ENCODE measurements at regions not wholly inside any gene's neighbourhood (a gene's known extent, or its start where the extent isn't known, plus 50 kb on each side); places are given as distances from the start of the nearest gene placed in this dataset.
"Not testable (repeated sequence)": the region's sequence is repeated elsewhere in the genome, so short reads cannot be mapped to it uniquely, and the experiment has no call there.

- no peak for DNase-seq
These were observed 1197.6 kb downstream of the FAM133A start for GRCh38 chrX:94871640-94872039.

GRCh38 chrX:94901849-94902248 lies 1227.8 kb downstream of the FAM133A start:
- no peak for DNase-seq

DNA sequence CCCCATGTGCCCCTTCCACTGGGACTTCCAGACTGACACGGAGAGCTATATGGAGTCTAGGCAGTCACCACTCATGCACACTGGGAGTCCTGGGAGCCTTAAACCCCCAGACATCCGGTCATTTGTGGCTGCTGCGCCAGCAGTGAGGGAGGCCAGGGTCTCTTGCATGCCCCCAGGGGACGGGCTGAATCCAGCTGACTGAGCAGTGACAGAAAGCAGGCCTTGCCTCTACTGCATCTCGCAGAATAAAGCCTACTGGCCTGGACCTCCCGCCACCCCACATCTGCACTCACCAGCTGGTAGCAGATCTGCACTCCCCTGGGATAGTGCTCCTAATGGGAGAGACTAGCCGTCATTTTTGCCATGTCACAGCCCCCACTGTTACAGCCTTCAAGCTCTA lies 1234.2 kb downstream of the FAM133A start:
- no peak for DNase-seq

DNA sequence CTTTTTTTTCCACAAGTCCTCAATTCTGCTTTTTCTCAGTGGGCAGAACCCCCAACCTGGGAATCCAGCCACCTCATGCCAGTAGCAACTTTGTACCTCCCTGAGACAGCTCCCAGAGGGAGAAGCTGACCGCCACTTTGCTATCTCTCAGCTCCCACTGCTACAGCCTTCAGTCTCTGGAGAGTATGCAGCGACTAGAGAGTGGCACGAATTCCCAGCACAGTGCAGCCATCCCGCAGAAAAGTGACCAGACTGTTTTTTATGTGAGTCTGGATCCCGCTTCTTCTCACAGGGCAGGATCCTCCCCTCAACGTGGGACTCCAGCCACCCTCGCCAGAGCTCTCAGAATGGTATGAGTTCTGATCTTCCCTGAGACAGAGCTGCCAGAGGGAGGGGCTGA lies 1234.6 kb downstream of the FAM133A start:
- no peak for DNase-seq

DNA sequence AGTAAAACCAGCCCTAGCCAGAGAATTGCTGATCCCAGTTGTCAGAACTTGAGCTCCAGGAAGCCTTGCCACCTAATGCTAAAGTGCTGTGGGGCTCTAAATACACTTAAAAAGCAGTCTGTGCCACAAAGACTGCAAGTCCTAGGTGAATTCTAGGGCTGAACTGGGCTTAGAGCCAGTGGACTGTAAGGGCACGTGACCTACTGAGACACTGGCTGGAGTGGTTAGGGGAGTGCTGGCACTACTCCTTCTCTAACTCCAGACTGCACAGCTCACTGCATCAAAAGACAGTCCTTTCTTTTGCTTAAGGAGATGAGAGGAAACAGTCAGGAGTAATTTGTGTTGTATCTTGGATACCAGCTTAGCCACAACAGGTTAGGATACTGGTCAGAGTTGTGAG lies 1240.2 kb downstream of the FAM133A start:
- DNase-seq = no peak

DNA sequence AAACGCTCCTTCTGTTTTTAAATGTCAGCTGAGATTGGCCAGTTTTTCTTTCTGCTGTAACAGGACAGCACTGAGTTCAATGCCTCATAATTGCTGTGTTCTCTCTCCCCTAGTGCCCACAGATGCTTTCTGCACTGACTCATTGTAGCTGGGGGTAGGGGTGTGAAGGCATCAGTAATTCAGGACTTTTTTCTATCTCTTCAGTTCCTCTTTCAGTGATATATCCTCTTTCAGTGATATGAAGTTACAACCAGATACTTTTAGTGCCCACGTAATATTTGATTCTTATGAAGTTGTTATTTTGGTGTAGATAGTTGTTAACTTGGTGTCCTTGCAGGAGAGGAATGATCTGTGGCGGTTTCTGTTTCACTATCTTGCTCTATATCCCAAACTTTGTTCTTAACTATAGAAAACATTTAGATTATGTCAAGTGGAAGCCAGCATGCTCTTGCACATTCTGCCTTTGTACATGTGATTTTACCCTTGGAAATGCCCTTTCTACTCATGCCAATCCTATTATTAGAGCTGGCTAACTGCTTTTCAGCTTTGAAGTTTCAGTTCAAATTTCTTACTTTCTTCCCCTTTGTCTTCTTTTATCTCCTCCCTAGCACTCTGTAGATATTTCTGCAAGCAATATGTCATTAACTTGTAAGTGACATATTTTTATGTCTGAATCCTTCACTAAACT lies 1258.4 kb downstream of the FAM133A start:
- no peak for DNase-seq

- DNase-seq = no peak
These were observed 1262.7 kb downstream of the FAM133A start for GRCh38 chrX:94936722-94937121.

DNA sequence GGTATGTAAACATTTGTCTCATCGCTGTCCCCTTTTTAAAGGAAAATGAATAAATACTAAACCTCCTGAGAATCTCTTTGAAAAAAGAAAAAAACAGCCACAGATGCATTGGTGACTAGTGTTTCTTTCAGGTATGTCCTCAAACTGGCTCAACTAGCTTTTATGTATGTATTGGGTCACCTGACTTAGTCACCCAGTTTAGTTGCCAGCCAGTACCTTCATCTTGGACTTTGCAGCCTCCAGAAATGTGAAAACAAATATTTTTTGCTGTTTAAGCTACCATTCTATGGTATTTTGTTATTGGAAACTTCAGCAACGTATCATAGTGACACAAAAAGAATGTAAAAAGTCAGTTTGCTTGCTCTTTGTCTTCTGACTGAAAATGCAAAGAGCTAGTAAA lies 1263.5 kb downstream of the FAM133A start:
- DNase-seq = no peak

DNA sequence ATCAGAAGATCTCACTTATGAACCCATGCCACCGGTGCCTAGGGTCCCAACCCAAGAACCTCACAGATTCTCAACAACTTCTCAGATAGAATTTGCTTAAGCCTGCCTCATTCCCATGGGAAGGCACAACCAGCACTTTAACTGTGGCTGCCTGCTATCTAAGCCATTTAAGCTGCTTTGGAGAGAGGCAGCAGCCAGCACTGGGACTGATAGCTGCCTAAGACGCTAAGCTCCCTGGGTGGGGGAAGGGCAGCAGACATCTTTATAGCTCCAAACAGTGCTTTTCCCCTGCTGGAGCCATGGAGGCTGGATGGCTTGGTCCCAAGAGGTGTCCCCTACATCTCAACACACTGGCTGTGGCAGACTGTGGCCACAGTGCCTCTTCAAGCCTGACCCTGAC lies 1268.6 kb downstream of the FAM133A start:
- DNase-seq = no peak

GRCh38 chrX:94946137-94946536 lies 1272.1 kb downstream of the FAM133A start:
- DNase-seq = not testable (repeated sequence)

GRCh38 chrX:94961730-94962129 lies 1287.7 kb downstream of the FAM133A start:
- no peak for DNase-seq

GRCh38 chrX:94977562-94977961 lies 1303.6 kb downstream of the FAM133A start:
- no peak for DNase-seq

GRCh38 chrX:94977986-94978385 lies 1304.0 kb downstream of the FAM133A start:
- no peak for DNase-seq

All from fibroblast of skin of right quadriceps (primary cell).